Tibial nerve (tissue), 4 donors: ENCODE measurements at regions not wholly inside any gene's neighbourhood (a gene's known extent, or its start where the extent isn't known, plus 50 kb on each side); places are given as distances from the start of the nearest gene placed in this dataset.

ENCODE experiments used
- DNase-seq, 2 donors: peaks; one replicate each; pipeline ENCODE4 v3.0.0-alpha.2; 2019; ENCODE audit warnings: low spot score in 2 of 2
- H3K27ac ChIP-seq, 4 donors: fragments of 200-600 bp; sonication (generic) in 3 of 4; one replicate each; pipeline ENCODE4 v1.5.1; 2017 to 2019; ENCODE audit warnings: mild to moderate bottlenecking in 1 of 4
- H3K27me3 ChIP-seq, 2 donors: fragments of 200-600 bp; sonication (generic) in 1 of 2; one replicate each; pipeline versions ENCODE4 v1.5.1 to v1.6.0; 2017 to 2019
- H3K36me3 ChIP-seq, 3 donors: fragments of 200-600 bp; sonication (generic); one replicate each; pipeline ENCODE4 v1.5.1; 2018 to 2019
- H3K4me1 ChIP-seq, 4 donors: fragments of 200-600 bp; sonication (generic) in 3 of 4; one replicate each; pipeline ENCODE4 v1.5.1; 2017 to 2019
- H3K4me3 ChIP-seq, 4 donors: fragments of 200-600 bp; sonication (generic) in 3 of 4; one replicate each; pipeline ENCODE4 v1.5.1; 2017 to 2019; ENCODE audit warnings: mild to moderate bottlenecking in 1 of 4, moderate library complexity in 1 of 4
- H3K9me3 ChIP-seq, 4 donors: fragments of 200-600 bp; sonication (generic) in 3 of 4; one replicate each; pipeline ENCODE4 v1.5.1; 2017 to 2019
- CTCF ChIP-seq, 5 experiments: fragments of 200-600 bp in 3 of 5; fragments of 450-650 bp in 2 of 5; sonication (generic) in 3 of 5; IDR thresholded peaks; one replicate each; pipeline ENCODE4 v1.5.1; 2016 to 2019; ENCODE audit warnings: antibody characterized with exemption in 5 of 5, mild to moderate bottlenecking in 3 of 5, moderate library complexity in 2 of 5
- EP300 ChIP-seq, 2 donors: sonication (generic); formaldehyde crosslinking; IDR thresholded peaks; one replicate each; pipeline ENCODE4 v1.6.1; 2017; ENCODE audit warnings: antibody characterized with exemption in 2 of 2, mild to moderate bottlenecking in 1 of 2
- POLR2A ChIP-seq, 2 donors: fragments of 450-650 bp; IDR thresholded peaks; one replicate each; pipeline ENCODE4 v1.6.1; 2017; ENCODE audit warnings: antibody characterized with exemption in 2 of 2, mild to moderate bottlenecking in 2 of 2, moderate library complexity in 2 of 2
- WGBS, 2 donors: methylation state at CpG; one replicate each; pipeline ENCODE4 v1.1.5; 2018; 5-methylcytosine and 5-hydroxymethylcytosine counted together

- WGBS, 2 donors: 75 to 85% methylated on average over 12 of the region's 12 CpGs
- DNase-seq: no peak
- H3K4me1 ChIP-seq: no peaks in the 10 kb centered on the region
- no peak overlapping the region for H3K4me3 ChIP-seq
- TF ChIP-seq POLR2A (IDR thresholded peaks at IDR 0.05) (no peak), CTCF (IDR thresholded peaks at IDR 0.05) (no peak), EP300 (IDR thresholded peaks at IDR 0.05) (no peak)
- H3K27ac ChIP-seq: no peak overlapping the region
- H3K27me3 ChIP-seq: no peaks in the 10 kb centered on the region
- H3K9me3 ChIP-seq: no peaks in the 10 kb centered on the region
- no peaks in the 10 kb centered on the region for H3K36me3 ChIP-seq
These were observed 556.1 kb downstream of the EFNB2 start for GRCh38 chr13:105979131-105980011.

GRCh38 chr13:105974380-105974779 is 561.1 kb downstream of the EFNB2 start:
- Histone ChIP-seq H3K36me3 (no peaks in the 10 kb centered on the region), H3K27me3 (no peaks in the 10 kb centered on the region), H3K27ac (no peak overlapping the region), H3K9me3 (no peaks in the 10 kb centered on the region), H3K4me3 (no peak overlapping the region), H3K4me1 (peaks cover 0 to 11% (median 4%) of the 10 kb centered on the region in 4 donors)
- TF ChIP-seq CTCF (IDR thresholded peaks at IDR 0.05): no peak
- no peak for TF ChIP-seq EP300 (IDR thresholded peaks at IDR 0.05)
- no peak for TF ChIP-seq POLR2A (IDR thresholded peaks at IDR 0.05)
- 94 to 100% methylated on average over 1 of the region's 1 CpG for WGBS, 2 donors
- DNase-seq: no peak

DNA sequence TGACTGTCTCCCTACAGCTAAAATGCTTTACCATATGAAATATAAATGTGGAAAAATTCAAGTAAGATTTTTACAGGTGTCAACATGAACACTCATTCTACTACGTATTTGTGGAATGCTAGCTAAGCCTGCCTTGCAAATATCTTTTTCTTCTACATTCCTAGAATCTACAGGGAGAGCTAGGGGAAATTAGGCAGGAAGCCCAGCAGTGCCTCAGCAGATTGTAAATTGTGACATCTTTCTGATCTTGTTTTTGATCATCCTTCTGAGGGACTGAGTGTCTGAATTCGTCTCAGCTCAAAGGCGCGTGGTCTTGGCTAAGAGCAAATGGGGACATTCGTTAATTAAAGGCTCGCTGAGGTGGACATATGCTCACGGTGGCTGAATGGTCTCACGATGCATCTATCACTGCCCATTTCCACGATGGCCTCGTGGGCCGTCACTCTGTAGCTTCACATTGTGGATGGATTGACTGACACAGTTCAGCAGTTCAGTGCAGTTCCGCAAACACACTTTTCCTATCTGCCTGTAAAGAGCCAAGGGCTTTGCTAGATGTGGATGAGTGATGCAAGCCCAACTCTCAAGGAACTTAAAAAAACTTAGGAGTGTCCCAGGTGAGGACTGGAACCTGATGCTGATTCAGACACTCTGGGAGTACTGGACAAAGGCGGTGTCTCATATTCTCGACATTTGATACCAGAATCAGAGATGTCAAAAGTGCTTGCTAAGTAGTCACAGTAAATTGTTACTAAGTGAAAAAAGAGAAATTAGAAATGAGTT is 562.5 kb downstream of the EFNB2 start:
- WGBS, 2 donors: 63 to 79% methylated on average over 14 of the region's 14 CpGs
- no peak overlapping the region for H3K27ac ChIP-seq

DNA sequence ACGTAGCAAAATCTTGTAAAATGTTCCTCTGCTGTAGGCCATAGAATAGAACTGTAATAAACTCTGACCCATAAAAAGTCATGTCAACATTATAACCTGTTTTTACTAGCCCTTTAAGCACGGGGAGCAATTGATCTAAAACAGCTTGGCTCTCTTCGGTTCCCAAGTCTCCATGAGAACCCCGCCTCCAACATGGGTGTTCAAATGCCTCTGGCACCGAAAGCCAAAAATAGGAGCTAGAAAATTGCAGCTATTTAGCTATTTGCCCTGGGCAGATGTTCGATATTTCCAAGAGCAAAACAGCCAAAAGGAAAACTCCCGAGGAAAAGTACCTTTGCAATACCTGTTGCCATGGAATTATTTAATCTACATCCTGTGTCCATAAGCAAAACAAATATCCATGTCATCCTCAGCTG is 563.1 kb downstream of the EFNB2 start:
- no peak for DNase-seq
- Histone ChIP-seq H3K27ac (peak overlapping the region in 1 of 4 donors; percentile 22), H3K9me3 (no peaks in the 10 kb centered on the region), H3K36me3 (no peaks in the 10 kb centered on the region), H3K27me3 (no peaks in the 10 kb centered on the region), H3K4me1 (peaks cover 0 to 11% (median 4%) of the 10 kb centered on the region in 4 donors), H3K4me3 (no peak overlapping the region)
- 32 to 44% methylated on average over 7 of the region's 7 CpGs for WGBS, 2 donors
- TF ChIP-seq POLR2A (IDR thresholded peaks at IDR 0.05) (no peak), EP300 (IDR thresholded peaks at IDR 0.05) (no peak), CTCF (IDR thresholded peaks at IDR 0.05) (no peak)

More for the DNA sequence above, 562.5 kb downstream of the EFNB2 start:
- H3K36me3 ChIP-seq: no peaks in the 10 kb centered on the region
- TF ChIP-seq CTCF (IDR thresholded peaks at IDR 0.05): no peak
- TF ChIP-seq POLR2A (IDR thresholded peaks at IDR 0.05): no peak
- TF ChIP-seq EP300 (IDR thresholded peaks at IDR 0.05): no peak
- H3K4me3 ChIP-seq: no peak overlapping the region
- no peak for DNase-seq
- peaks cover 0 to 11% (median 4%) of the 10 kb centered on the region in 4 donors for H3K4me1 ChIP-seq
- no peaks in the 10 kb centered on the region for H3K27me3 ChIP-seq
- no peaks in the 10 kb centered on the region for H3K9me3 ChIP-seq

- no peak for DNase-seq
- peaks cover 0 to 11% (median 4%) of the 10 kb centered on the region in 4 donors for H3K4me1 ChIP-seq
- H3K9me3 ChIP-seq: no peaks in the 10 kb centered on the region
- no peaks in the 10 kb centered on the region for H3K36me3 ChIP-seq
- WGBS, 2 donors: 25 to 27% methylated on average over 3 of the region's 3 CpGs
- H3K27ac ChIP-seq: peak overlapping the region in 1 of 4 donors; percentile 22
- H3K4me3 ChIP-seq: no peak overlapping the region
- no peak for TF ChIP-seq CTCF (IDR thresholded peaks at IDR 0.05)
- TF ChIP-seq POLR2A (IDR thresholded peaks at IDR 0.05): no peak
- no peak for TF ChIP-seq EP300 (IDR thresholded peaks at IDR 0.05)
- H3K27me3 ChIP-seq: no peaks in the 10 kb centered on the region
These were observed 563.7 kb downstream of the EFNB2 start for GRCh38 chr13:105971738-105972137.
